PFSK-1 (cell line): ENCODE measurements at regions not wholly inside any gene's neighbourhood (a gene's known extent, or its start where the extent isn't known, plus 50 kb on each side); places are given as distances from the start of the nearest gene placed in this dataset.

ENCODE experiments used
- FOXP2 ChIP-seq: optimal IDR thresholded peaks from 2 replicates; pipeline ENCODE3; 2011; ENCODE audit warnings: borderline replicate concordance, control low read depth, inconsistent platforms; ENCODE audit not compliant: insufficient read depth; ENCODE audit errors: extremely low read length, extremely low read depth
- POLR2AphosphoS5 ChIP-seq: IDR thresholded peaks from 2 replicates; pipeline ENCODE4 v1.6.1; 2012; ENCODE audit warnings: low read depth, mild to moderate bottlenecking, control low read depth, low read length, moderate library complexity
- SIN3A ChIP-seq: IDR thresholded peaks from 2 replicates; pipeline ENCODE4 v1.6.1; 2012; ENCODE audit warnings: mild to moderate bottlenecking, low read length, moderate library complexity, borderline replicate concordance; ENCODE audit not compliant: insufficient read depth
- TAF1 ChIP-seq: IDR thresholded peaks from 2 replicates; pipeline ENCODE4 v1.6.1; 2012; ENCODE audit warnings: low read length, control low read depth, borderline replicate concordance; ENCODE audit not compliant: insufficient read depth
- TF ChIP-seq, protein P1 (sequence below), 2 experiments: IDR thresholded peaks; 2 replicates each; pipeline versions ENCODE4 v1.6.1 to v1.8.0; 2011 to 2012; ENCODE audit warnings: low read depth in 2 of 2, low read length in 2 of 2, control low read depth in 1 of 2, inconsistent platforms in 1 of 2, mild to moderate bottlenecking in 1 of 2, moderate library complexity in 1 of 2; ENCODE audit not compliant: insufficient read depth in 1 of 2

DNA sequence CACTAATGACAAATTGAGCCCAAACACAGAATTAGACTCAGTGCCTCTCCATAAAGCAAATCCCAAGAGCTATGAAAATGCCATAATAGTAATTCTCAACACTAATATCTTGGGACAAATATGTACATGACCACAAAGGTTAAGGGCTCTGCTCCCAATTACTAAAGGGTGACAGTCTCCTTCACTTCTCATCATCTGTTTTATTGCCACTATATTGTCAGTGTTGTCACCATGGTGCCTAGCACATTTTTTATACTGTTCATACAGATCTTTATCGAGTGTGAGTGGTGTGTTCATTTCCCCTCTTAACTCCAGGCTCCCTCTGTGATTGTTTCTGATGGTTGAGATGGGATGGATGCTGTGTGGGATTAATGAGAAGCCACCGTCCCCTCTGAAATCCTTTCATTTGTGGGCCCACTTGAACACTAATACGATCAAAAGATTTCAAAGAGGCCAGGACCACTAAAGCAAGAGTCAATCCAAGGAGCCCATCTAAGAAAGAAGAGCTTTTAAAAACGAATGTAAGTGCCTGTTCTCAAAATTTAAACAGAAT lies 277.7 kb downstream of the GXYLT1 start:
- TF ChIP-seq TAF1 (no peak), POLR2AphosphoS5 (no peak), FOXP2 (no peak), SIN3A (no peak)
- TF ChIP-seq, protein P1, sequence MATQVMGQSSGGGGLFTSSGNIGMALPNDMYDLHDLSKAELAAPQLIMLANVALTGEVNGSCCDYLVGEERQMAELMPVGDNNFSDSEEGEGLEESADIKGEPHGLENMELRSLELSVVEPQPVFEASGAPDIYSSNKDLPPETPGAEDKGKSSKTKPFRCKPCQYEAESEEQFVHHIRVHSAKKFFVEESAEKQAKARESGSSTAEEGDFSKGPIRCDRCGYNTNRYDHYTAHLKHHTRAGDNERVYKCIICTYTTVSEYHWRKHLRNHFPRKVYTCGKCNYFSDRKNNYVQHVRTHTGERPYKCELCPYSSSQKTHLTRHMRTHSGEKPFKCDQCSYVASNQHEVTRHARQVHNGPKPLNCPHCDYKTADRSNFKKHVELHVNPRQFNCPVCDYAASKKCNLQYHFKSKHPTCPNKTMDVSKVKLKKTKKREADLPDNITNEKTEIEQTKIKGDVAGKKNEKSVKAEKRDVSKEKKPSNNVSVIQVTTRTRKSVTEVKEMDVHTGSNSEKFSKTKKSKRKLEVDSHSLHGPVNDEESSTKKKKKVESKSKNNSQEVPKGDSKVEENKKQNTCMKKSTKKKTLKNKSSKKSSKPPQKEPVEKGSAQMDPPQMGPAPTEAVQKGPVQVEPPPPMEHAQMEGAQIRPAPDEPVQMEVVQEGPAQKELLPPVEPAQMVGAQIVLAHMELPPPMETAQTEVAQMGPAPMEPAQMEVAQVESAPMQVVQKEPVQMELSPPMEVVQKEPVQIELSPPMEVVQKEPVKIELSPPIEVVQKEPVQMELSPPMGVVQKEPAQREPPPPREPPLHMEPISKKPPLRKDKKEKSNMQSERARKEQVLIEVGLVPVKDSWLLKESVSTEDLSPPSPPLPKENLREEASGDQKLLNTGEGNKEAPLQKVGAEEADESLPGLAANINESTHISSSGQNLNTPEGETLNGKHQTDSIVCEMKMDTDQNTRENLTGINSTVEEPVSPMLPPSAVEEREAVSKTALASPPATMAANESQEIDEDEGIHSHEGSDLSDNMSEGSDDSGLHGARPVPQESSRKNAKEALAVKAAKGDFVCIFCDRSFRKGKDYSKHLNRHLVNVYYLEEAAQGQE (IDR thresholded peaks at IDR 0.05; ENCODE audit: insufficient read depth in 1 of 2, low read depth in 2 of 2, low read length in 2 of 2): no peak

DNA sequence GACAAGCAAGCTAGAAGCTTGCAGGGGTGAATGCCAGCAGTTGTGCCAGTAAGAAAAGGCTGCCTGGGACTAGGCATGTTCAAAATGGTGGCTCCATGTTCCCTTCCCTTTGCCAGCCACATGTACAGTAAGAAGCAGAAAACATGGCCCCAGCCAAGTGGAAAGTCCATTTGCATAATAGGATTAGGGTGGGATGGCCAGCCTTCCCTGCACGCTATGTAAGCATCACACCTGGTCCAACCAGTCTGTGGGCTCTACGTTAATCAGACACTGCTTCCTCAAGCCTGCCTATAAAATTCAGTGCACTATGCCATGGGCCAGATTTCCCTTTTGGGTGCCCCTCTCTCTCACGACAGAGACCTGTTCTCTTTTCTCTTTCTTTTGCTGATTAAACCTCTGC lies 288.4 kb downstream of the GXYLT1 start:
- TF ChIP-seq, protein P1 (IDR thresholded peaks at IDR 0.05; ENCODE audit: insufficient read depth in 1 of 2, low read depth in 2 of 2, low read length in 2 of 2): no peak
- TF ChIP-seq SIN3A: no peak
- no peak for TF ChIP-seq TAF1
- TF ChIP-seq POLR2AphosphoS5: no peak
- no peak for TF ChIP-seq FOXP2

DNA sequence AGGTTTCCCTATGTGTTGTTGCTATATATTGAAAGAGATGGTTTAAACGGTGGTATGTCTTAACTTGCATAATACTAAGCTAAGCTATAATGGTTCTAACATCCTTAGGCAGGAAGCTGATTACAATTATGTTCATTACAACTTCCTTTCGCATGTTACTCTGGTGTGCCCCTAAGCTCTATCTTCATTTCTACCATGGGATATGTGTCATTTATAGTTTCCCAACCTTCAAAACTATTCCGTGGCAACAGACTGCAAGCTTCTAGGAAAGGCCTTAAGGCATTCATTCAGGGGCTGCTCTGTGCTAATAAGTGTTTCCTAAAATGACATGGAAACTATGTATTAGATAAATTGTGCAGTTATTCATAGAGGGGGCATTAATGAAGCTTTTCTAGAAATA lies 294.6 kb downstream of the GXYLT1 start:
- TF ChIP-seq FOXP2 (no peak), TAF1 (no peak), POLR2AphosphoS5 (no peak), SIN3A (no peak)
- TF ChIP-seq, protein P1 (IDR thresholded peaks at IDR 0.05; ENCODE audit: insufficient read depth in 1 of 2, low read depth in 2 of 2, low read length in 2 of 2): no peak

DNA sequence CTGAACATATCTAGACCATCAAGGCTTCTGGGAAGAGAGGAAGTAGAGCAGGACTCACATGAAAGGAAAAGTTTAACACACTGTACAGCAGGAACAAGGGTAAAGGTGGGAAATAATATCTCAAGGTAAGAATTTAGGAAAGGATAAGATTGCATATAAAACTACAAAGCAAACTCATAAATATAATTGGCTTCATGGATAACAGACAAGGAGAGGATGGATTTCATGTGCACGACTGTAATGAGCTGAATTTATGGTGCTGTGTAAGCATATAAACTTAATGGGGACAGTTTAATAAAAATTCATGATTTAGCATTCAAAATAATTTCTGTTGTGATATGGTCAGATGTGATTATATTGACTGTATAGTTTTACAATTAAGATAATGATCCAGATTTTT lies 298.0 kb downstream of the GXYLT1 start:
- TF ChIP-seq, protein P1 (IDR thresholded peaks at IDR 0.05; ENCODE audit: insufficient read depth in 1 of 2, low read depth in 2 of 2, low read length in 2 of 2): no peak
- no peak for TF ChIP-seq SIN3A
- TF ChIP-seq TAF1: no peak
- TF ChIP-seq FOXP2: no peak
- TF ChIP-seq POLR2AphosphoS5: no peak

DNA sequence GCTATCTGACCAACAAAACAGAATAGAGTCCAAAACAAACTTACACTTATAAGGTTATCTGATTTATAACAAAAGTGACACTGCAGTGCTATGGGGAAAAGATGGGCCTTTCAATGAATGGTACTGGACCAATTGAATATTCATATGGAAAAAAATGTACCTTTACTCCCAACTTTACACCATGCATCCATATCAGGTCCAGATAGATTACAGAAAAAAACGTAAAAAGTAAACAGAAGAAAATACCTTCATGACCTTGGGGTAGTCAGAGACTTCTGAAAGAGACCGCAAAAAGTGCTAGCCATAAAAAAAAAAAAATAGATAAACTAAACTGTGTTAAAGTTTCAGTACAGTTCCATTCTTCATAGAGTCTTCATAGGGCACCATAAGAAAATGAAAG lies 308.3 kb downstream of the GXYLT1 start:
- no peak for TF ChIP-seq POLR2AphosphoS5
- TF ChIP-seq TAF1: no peak
- no peak for TF ChIP-seq FOXP2
- TF ChIP-seq SIN3A: no peak
- TF ChIP-seq, protein P1 (IDR thresholded peaks at IDR 0.05; ENCODE audit: insufficient read depth in 1 of 2, low read depth in 2 of 2, low read length in 2 of 2): no peak
